ENCODE measurements at regions not wholly inside any gene's neighbourhood (a gene's known extent, or its start where the extent isn't known, plus 50 kb on each side); places are given as distances from the start of the nearest gene placed in this dataset.

- WGBS (ENCODE audit: insufficient coverage, insufficient replicate concordance, low lambda C conversion rate, missing lambda C conversion rate): 74% methylated on average over 3 of the region's 3 CpGs
- no peak overlapping the region for H2AFZ ChIP-seq (ENCODE audit: control insufficient read depth, low read depth, low read length)
- CTCF ChIA-PET: no interaction called here
- BruUV-seq (replicated peaks): no TSS peak
- FAIRE-seq (no peak), DNase-seq (ENCODE audit: low read depth, low spot score) (no peak), ATAC-seq (no peak)
- POLR2A ChIA-PET: no interaction called here
- in situ Hi-C loops (cut with MboI) (no loop called here), intact Hi-C loops (cut with micrococcal nuclease; ENCODE audit: unreplicated experiment) (no loop called here)
- H4K20me1 ChIP-seq (ENCODE audit: control insufficient read depth, insufficient read depth): no peaks in the 10 kb centered on the region
- H3K79me2 ChIP-seq (ENCODE audit: control insufficient read depth, insufficient read depth, low read length): no peaks in the 10 kb centered on the region
- no peaks in the 10 kb centered on the region for H3K9me3 ChIP-seq (replicated peaks; ENCODE audit: control insufficient read depth, insufficient read depth, low read length)
- no peak overlapping the region for H3K27ac ChIP-seq (ENCODE audit: control insufficient read depth, insufficient read depth)
- H3K9ac ChIP-seq (ENCODE audit: control insufficient read depth, insufficient read depth, low read length): no peak overlapping the region
- SMC1A ChIA-PET (ENCODE audit: uncharacterized antibody, unreplicated experiment): no interaction called here
- RAD21 ChIA-PET (ENCODE audit: unreplicated experiment): no interaction called here
- no peaks in the 10 kb centered on the region for H3K36me3 ChIP-seq (ENCODE audit: control insufficient read depth in 2 of 2, insufficient read depth in 2 of 2, low read length in 1 of 2)
- TF ChIP-seq CREM (IDR thresholded peaks at IDR 0.05; ENCODE audit: low read depth) (no peak), MEF2B (IDR thresholded peaks at IDR 0.05; ENCODE audit: partially characterized antibody, poor library complexity, severe bottlenecking) (no peak), NFIC (IDR thresholded peaks at IDR 0.05; ENCODE audit: low read depth, low read length) (peak; percentile 23; the same call in 1 of the 2 replicates), FOXM1 (IDR thresholded peaks at IDR 0.05; ENCODE audit: low read depth, low read length) (no peak), PBX3 (IDR thresholded peaks at IDR 0.05; ENCODE audit: insufficient replicate concordance, low read depth, low read length) (peak; percentile 68), BCL3 (IDR thresholded peaks at IDR 0.05; ENCODE audit: borderline replicate concordance, insufficient read depth, low read depth, low read length, poor library complexity, severe bottlenecking) (peak; percentile 99), BHLHE40 (IDR thresholded peaks at IDR 0.05; ENCODE audit: borderline replicate concordance in 1 of 2, low read depth in 2 of 2, low read length in 1 of 2) (no peak), POLR2AphosphoS5 (IDR thresholded peaks at IDR 0.05; ENCODE audit: low read length) (no peak), TBL1XR1 (IDR thresholded peaks at IDR 0.05; ENCODE audit: low read depth, low read length) (no peak), E2F8 (IDR thresholded peaks at IDR 0.05; ENCODE audit: low read depth, partially characterized antibody) (no peak)
- no peak overlapping the region for H3K4me3 ChIP-seq
- H3K4me1 ChIP-seq (ENCODE audit: control insufficient read depth, insufficient read depth, low read length): no peaks in the 10 kb centered on the region
- H3K27me3 ChIP-seq (replicated peaks in 1 of 2; ENCODE audit: control insufficient read depth in 2 of 2, insufficient read depth in 2 of 2, low read length in 1 of 2): no peaks in the 10 kb centered on the region
- no peak overlapping the region for H3K4me2 ChIP-seq (ENCODE audit: control insufficient read depth, insufficient read depth)
Observed at GRCh38 chr10:21214329-21214728, 311.2 kb downstream of the SKIDA1 start.
